22Rv1 (cell line): ENCODE measurements at regions not wholly inside any gene's neighbourhood (a gene's known extent, or its start where the extent isn't known, plus 50 kb on each side); places are given as distances from the start of the nearest gene placed in this dataset.

Experiments used
- H3K27ac ChIP-seq: fragments of 450-650 bp; 2 replicates; pipeline ENCODE4 v1.5.1; 2017
- ZFX ChIP-seq: fragments of 450-650 bp; IDR thresholded peaks from 2 replicates; pipeline ENCODE4 v1.6.1; 2017; ENCODE audit warnings: antibody characterized with exemption, borderline replicate concordance
- TF ChIP-seq, protein P1 (sequence below): fragments of 450-650 bp; IDR thresholded peaks from 2 replicates; pipeline ENCODE4 v1.5.1; 2017; ENCODE audit warnings: mild to moderate bottlenecking

DNA sequence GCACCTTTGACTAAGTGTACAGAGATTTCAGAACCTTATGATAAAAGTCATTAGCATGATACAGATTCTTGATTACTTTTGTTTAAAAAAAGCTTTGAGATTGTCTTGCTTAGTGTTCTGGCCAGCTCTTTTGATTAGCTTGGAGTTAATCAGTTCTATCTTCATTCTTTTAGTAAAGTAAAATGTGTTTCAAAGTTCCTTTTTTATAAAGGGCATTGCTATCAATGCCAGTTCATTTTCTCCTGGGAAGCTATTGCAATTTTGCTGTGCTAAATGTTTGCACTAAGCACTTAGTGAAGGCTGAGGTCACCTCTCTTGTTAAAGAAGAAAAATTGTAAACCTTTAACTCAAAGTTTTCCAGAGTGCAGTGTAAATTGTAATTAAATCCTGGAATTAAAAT, 946.7 kb upstream of the TMPRSS15 start:
- no peak overlapping the region for H3K27ac ChIP-seq
- TF ChIP-seq, protein P1, sequence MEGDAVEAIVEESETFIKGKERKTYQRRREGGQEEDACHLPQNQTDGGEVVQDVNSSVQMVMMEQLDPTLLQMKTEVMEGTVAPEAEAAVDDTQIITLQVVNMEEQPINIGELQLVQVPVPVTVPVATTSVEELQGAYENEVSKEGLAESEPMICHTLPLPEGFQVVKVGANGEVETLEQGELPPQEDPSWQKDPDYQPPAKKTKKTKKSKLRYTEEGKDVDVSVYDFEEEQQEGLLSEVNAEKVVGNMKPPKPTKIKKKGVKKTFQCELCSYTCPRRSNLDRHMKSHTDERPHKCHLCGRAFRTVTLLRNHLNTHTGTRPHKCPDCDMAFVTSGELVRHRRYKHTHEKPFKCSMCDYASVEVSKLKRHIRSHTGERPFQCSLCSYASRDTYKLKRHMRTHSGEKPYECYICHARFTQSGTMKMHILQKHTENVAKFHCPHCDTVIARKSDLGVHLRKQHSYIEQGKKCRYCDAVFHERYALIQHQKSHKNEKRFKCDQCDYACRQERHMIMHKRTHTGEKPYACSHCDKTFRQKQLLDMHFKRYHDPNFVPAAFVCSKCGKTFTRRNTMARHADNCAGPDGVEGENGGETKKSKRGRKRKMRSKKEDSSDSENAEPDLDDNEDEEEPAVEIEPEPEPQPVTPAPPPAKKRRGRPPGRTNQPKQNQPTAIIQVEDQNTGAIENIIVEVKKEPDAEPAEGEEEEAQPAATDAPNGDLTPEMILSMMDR: no peak
- no peak for TF ChIP-seq ZFX

- TF ChIP-seq, protein P1: no peak
- no peak for TF ChIP-seq ZFX
- no peak overlapping the region for H3K27ac ChIP-seq
These were observed 949.7 kb upstream of the TMPRSS15 start for GRCh38 chr21:19353256-19353655.

GRCh38 chr21:19368944-19369343, 965.4 kb upstream of the TMPRSS15 start:
- TF ChIP-seq, protein P1: no peak
- TF ChIP-seq ZFX: no peak
- no peak overlapping the region for H3K27ac ChIP-seq

- no peak overlapping the region for H3K27ac ChIP-seq
- TF ChIP-seq, protein P1: no peak
- no peak for TF ChIP-seq ZFX
These were observed 988.8 kb upstream of the TMPRSS15 start for GRCh38 chr21:19392390-19392789.

GRCh38 chr21:19400223-19400770, 996.7 kb upstream of the TMPRSS15 start:
- TF ChIP-seq, protein P1: no peak
- no peak for TF ChIP-seq ZFX
- no peak overlapping the region for H3K27ac ChIP-seq

GRCh38 chr21:19402870-19403269, 999.3 kb upstream of the TMPRSS15 start:
- TF ChIP-seq ZFX: no peak
- TF ChIP-seq, protein P1: no peak
- H3K27ac ChIP-seq: no peak overlapping the region

DNA sequence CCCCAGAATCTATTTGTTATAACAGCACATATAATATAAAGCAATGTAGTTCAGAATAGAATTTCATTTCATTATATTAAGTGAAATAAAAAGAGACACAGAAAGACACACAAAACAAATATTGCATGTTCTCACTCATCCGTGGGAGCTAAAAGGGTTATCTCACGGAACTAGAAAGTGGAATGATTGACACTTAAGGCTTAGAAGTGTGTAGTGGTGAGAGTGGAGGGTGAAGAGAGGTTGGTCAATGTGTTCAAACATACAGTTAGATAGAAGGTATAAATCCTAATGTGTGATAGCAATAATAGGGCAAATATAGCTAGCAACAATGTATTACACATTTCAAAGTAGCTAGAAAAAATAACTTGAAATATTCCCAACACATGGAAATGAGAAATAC, 1001.7 kb upstream of the TMPRSS15 start:
- no peak overlapping the region for H3K27ac ChIP-seq
- TF ChIP-seq, protein P1: no peak
- no peak for TF ChIP-seq ZFX
